ENCODE measurements at regions not wholly inside any gene's neighbourhood (a gene's known extent, or its start where the extent isn't known, plus 50 kb on each side); places are given as distances from the start of the nearest gene placed in this dataset.

- TF ChIP-seq CTCF (conservative IDR thresholded peaks at IDR 0.05 in 1 of 2, IDR thresholded peaks at IDR 0.05 in 1 of 2; ENCODE audit: low read depth in 1 of 2, low read length in 2 of 2) (no peak), EZH2 (IDR thresholded peaks at IDR 0.05; ENCODE audit: low read length, missing control alignments) (no peak)
Observed at GRCh38 chr2:105690566-105690965, 54.1 kb upstream of the NCK2 start.
